ENCODE measurements at regions not wholly inside any gene's neighbourhood (a gene's known extent, or its start where the extent isn't known, plus 50 kb on each side); places are given as distances from the start of the nearest gene placed in this dataset.

DNA sequence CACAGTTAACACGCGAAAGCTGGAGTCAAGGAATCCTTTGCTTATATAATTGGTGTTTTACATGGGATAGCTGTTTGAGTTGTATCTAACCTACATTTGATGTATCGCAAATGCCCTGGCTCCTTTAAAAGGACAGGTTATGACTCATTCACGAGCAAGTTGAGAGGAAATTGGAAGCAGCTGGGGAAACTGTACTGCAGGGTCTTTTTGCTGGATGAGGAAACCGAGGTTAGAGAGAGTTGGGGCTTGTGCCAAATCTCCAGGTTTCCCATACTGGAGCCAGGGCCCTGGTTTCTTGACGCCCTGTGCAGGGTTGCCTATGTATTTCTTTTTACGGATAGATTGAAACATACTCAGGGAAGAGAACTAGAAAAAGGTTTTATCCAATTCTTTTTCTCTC lies 60.0 kb upstream of the SPTBN1 start:
- TF ChIP-seq, protein P1, sequence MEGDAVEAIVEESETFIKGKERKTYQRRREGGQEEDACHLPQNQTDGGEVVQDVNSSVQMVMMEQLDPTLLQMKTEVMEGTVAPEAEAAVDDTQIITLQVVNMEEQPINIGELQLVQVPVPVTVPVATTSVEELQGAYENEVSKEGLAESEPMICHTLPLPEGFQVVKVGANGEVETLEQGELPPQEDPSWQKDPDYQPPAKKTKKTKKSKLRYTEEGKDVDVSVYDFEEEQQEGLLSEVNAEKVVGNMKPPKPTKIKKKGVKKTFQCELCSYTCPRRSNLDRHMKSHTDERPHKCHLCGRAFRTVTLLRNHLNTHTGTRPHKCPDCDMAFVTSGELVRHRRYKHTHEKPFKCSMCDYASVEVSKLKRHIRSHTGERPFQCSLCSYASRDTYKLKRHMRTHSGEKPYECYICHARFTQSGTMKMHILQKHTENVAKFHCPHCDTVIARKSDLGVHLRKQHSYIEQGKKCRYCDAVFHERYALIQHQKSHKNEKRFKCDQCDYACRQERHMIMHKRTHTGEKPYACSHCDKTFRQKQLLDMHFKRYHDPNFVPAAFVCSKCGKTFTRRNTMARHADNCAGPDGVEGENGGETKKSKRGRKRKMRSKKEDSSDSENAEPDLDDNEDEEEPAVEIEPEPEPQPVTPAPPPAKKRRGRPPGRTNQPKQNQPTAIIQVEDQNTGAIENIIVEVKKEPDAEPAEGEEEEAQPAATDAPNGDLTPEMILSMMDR (IDR thresholded peaks at IDR 0.05) = no peak
- TF ChIP-seq JUND (IDR thresholded peaks at IDR 0.05) = peak; percentile 83
